Stimulated activated CD4-positive, alpha-beta T cell treated with anti-CD3 and anti-CD28 coated beads, TNF-alpha, amount 100 ng/mL, for 24 hours (primary cell): ENCODE measurements at regions not wholly inside any gene's neighbourhood (a gene's known extent, or its start where the extent isn't known, plus 50 kb on each side); places are given as distances from the start of the nearest gene placed in this dataset.
"Not testable (repeated sequence)": the region's sequence is repeated elsewhere in the genome, so short reads cannot be mapped to it uniquely, and the experiment has no call there.

Experiments
- DNase-seq, 3 experiments: peaks; one replicate each; pipeline ENCODE4 v3.0.0-alpha.2; 2020; ENCODE audit warnings: low read depth in 3 of 3

GRCh38 chr15:23924686-23925085, 237.6 kb upstream of the NDN start:
- no peak for DNase-seq

GRCh38 chr15:23954931-23955330, 267.8 kb upstream of the NDN start:
- DNase-seq: no peak

GRCh38 chr15:23983500-23984259, 296.6 kb upstream of the NDN start:
- no peak for DNase-seq

GRCh38 chr15:23994273-23994672, 307.2 kb upstream of the NDN start:
- no peak for DNase-seq

GRCh38 chr15:23998056-23998455, 311.0 kb upstream of the NDN start:
- DNase-seq: no peak

- DNase-seq: no peak
Measured at GRCh38 chr15:24008476-24008875, 321.4 kb upstream of the NDN start.

- DNase-seq: no peak
Measured at GRCh38 chr15:24017470-24017869, 330.4 kb upstream of the NDN start.

GRCh38 chr15:24039683-24040082, 352.6 kb upstream of the NDN start:
- DNase-seq: no peak

GRCh38 chr15:24054547-24055245, 367.6 kb upstream of the NDN start:
- DNase-seq: no peak

- DNase-seq: no peak
Measured at GRCh38 chr15:24067733-24068501, 380.8 kb upstream of the NDN start.

- no peak for DNase-seq
Measured at GRCh38 chr15:24075420-24076089, 388.4 kb upstream of the NDN start.

- DNase-seq: no peak
Measured at GRCh38 chr15:24076090-24076784, 389.1 kb upstream of the NDN start.

- DNase-seq: no peak
Measured at GRCh38 chr15:24078310-24079029, 391.4 kb upstream of the NDN start.

GRCh38 chr15:24088941-24089340, 401.8 kb upstream of the NDN start:
- not testable (repeated sequence) for DNase-seq

- not testable (repeated sequence) for DNase-seq
Measured at GRCh38 chr15:24101503-24101902, 414.4 kb upstream of the NDN start.

- DNase-seq: not testable (repeated sequence)
Measured at GRCh38 chr15:24107524-24107923, 420.4 kb upstream of the NDN start.

- not testable (repeated sequence) for DNase-seq
Measured at GRCh38 chr15:24107948-24108347, 420.8 kb upstream of the NDN start.

GRCh38 chr15:24108349-24108748, 421.2 kb upstream of the NDN start:
- not testable (repeated sequence) for DNase-seq

GRCh38 chr15:24139622-24140021, 452.5 kb upstream of the NDN start:
- DNase-seq: not testable (repeated sequence)

GRCh38 chr15:24145070-24145469, 458.0 kb upstream of the NDN start:
- not testable (repeated sequence) for DNase-seq

GRCh38 chr15:24146251-24146650, 459.1 kb upstream of the NDN start:
- DNase-seq: no peak
